B cell (primary cell): ENCODE measurements at regions not wholly inside any gene's neighbourhood (a gene's known extent, or its start where the extent isn't known, plus 50 kb on each side); places are given as distances from the start of the nearest gene placed in this dataset.
"Not testable (repeated sequence)": the region's sequence is repeated elsewhere in the genome, so short reads cannot be mapped to it uniquely, and the experiment has no call there.

ENCODE experiments used
- ATAC-seq: fragments of 200-7000 bp; cut with Tn5 transposase; one replicate; pipeline ENCODE4 v1.10.0; 2021; ENCODE audit warnings: low read depth, mild to moderate bottlenecking, moderate number of reproducible peaks, moderate library complexity
- CTCF ChIA-PET: fragments of 350-600 bp; sonication (Branson Sonifier 250); formaldehyde crosslinking; loops from one replicate; lab custom pipeline; 2021; ENCODE audit warnings: antibody characterized with exemption, inconsistent platforms; lab: Charles Lee
- POLR2A ChIA-PET: fragments of 350-600 bp; sonication (Branson Sonifier 250); formaldehyde crosslinking; loops from one replicate; lab custom pipeline; 2021; ENCODE audit warnings: antibody characterized with exemption; lab: Charles Lee
- DNase-seq: peaks from one replicate; pipeline ENCODE4 v3.0.0; 2013
- H2AFZ ChIP-seq: 2 replicates; pipeline ENCODE4 v1.6.1; 2012; ENCODE audit warnings: mild to moderate bottlenecking, low read depth, low read length; ENCODE audit not compliant: insufficient read depth, poor library complexity, severe bottlenecking
- H3K27ac ChIP-seq, 2 donors: 1 replicate in 1 of 2; 2 replicates in 1 of 2; pipeline ENCODE4 v1.5.1; 2012 to 2013; ENCODE audit warnings: low read length in 2 of 2, mild to moderate bottlenecking in 2 of 2, moderate library complexity in 1 of 2
- H3K27me3 ChIP-seq, 4 experiments: fragments of 200-600 bp in 1 of 4; sonication (generic) in 1 of 4; replicated peaks in 1 of 4; 1 replicate in 2 of 4; 2 replicates in 2 of 4; pipeline versions ENCODE4 v1.6.1 to v1.7.0; 2013 to 2016; ENCODE audit warnings: low read length in 3 of 4, mild to moderate bottlenecking in 2 of 4, mixed read lengths in 1 of 4, moderate library complexity in 1 of 4; ENCODE audit not compliant: insufficient read depth in 4 of 4, control insufficient read depth in 3 of 4; ENCODE audit errors: control extremely low read depth in 1 of 4
- H3K36me3 ChIP-seq, 2 experiments: replicated peaks in 1 of 2; 1 replicate in 1 of 2; 2 replicates in 1 of 2; pipeline versions ENCODE4 v1.6.1 to v1.7.1; 2013; ENCODE audit warnings: low read length in 1 of 2; ENCODE audit not compliant: insufficient read depth in 2 of 2, control insufficient read depth in 1 of 2; ENCODE audit errors: control extremely low read depth in 1 of 2, extremely low read depth in 1 of 2
- H3K4me1 ChIP-seq, 2 donors: fragments of 200-600 bp in 1 of 2; sonication (generic) in 1 of 2; 1 replicate in 1 of 2; 2 replicates in 1 of 2; pipeline versions ENCODE4 v1.5.1 to v1.6.1; 2013 to 2017; ENCODE audit warnings: low read length in 2 of 2; ENCODE audit not compliant: control insufficient read depth in 2 of 2, insufficient read depth in 2 of 2
- H3K4me2 ChIP-seq: replicated peaks from 2 replicates; pipeline ENCODE3; 2012; ENCODE audit warnings: mild to moderate bottlenecking, low read depth, low read length; ENCODE audit not compliant: poor library complexity, severe bottlenecking
- H3K4me3 ChIP-seq, 5 experiments: fragments of 200-600 bp in 1 of 5; sonication (generic) in 1 of 5; 1 replicate in 3 of 5; 2 replicates in 2 of 5; pipeline versions ENCODE4 v1.5.1 to v1.7.0; 2011 to 2016; ENCODE audit warnings: low read length in 4 of 5, mild to moderate bottlenecking in 4 of 5, low read depth in 2 of 5, control low read depth in 1 of 5, moderate library complexity in 1 of 5; ENCODE audit not compliant: insufficient read depth in 1 of 5; ENCODE audit errors: control extremely low read depth in 1 of 5, extremely low read depth in 1 of 5
- H3K79me2 ChIP-seq: fragments of 200-600 bp; sonication (generic); one replicate; pipeline ENCODE4 v1.6.0; 2016; ENCODE audit warnings: low read length; ENCODE audit not compliant: control insufficient read depth, insufficient read depth
- H3K9ac ChIP-seq: fragments of 200-600 bp; sonication (generic); 2 replicates; pipeline ENCODE4 v1.6.1; 2017; ENCODE audit warnings: mild to moderate bottlenecking, low read length, moderate library complexity
- H3K9me3 ChIP-seq, 3 donors: one replicate each; pipeline versions ENCODE4 v1.6.1 to v1.7.1; 2013; ENCODE audit warnings: low read length in 2 of 3; ENCODE audit not compliant: control insufficient read depth in 2 of 3, insufficient read depth in 1 of 3; ENCODE audit errors: control extremely low read depth in 1 of 3
- H4K20me1 ChIP-seq: 2 replicates; pipeline ENCODE4 v1.6.0; 2012; ENCODE audit warnings: mild to moderate bottlenecking, low read length; ENCODE audit not compliant: insufficient read depth, control insufficient read depth, poor library complexity, severe bottlenecking
- H3K27ac Mint-ChIP-seq: one replicate; pipeline ENCODE4 v1.8.0; 2021; ENCODE audit warnings: mixed read lengths
- H3K27me3 Mint-ChIP-seq: one replicate; pipeline ENCODE4 v1.8.0; 2021; ENCODE audit warnings: mixed read lengths
- H3K4me1 Mint-ChIP-seq: one replicate; pipeline ENCODE4 v1.8.0; 2021; ENCODE audit warnings: mixed read lengths
- H3K4me3 Mint-ChIP-seq: one replicate; pipeline ENCODE4 v1.8.0; 2021; ENCODE audit warnings: mixed read lengths
- H3K9me3 Mint-ChIP-seq: one replicate; pipeline ENCODE4 v1.8.0; 2022; ENCODE audit warnings: mixed read lengths; ENCODE audit not compliant: insufficient read depth
- WGBS: methylation state at CpG from one replicate; pipeline ENCODE4 v1.1.5; 2013; ENCODE audit warnings: missing lambda C conversion rate; ENCODE audit not compliant: insufficient coverage; 5-methylcytosine and 5-hydroxymethylcytosine counted together
- intact Hi-C: fragments of 100-400 bp; cut with micrococcal nuclease; formaldehyde crosslinking; loops from one replicate; pipeline ENCODE4 v1.10.0; 2022

DNA sequence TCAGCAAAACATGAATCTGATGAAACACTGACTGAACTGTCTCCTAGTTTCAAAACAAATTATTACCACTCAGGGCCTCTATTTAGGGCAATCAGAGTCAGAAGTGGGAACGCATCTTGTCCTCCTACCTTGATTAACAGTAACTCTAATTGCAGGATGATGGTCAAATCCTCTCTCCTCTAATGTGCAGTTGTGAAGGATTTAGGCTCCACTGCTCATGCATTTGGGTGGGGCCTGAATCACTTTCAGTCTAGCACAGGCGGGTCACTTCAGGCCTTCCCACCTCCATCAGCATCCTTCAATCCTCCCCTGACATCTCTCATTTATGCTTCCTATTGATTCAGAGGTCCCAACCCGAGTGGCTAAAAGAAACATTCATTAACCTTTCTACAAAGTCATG, 67.5 kb upstream of the AGAP9 start:
- H3K27ac ChIP-seq, POLR2A ChIA-PET, H3K4me1 Mint-ChIP-seq, H3K27ac Mint-ChIP-seq, H3K4me3 Mint-ChIP-seq, H2AFZ ChIP-seq, H3K79me2 ChIP-seq, DNase-seq, H3K9me3 Mint-ChIP-seq, H3K36me3 ChIP-seq, H4K20me1 ChIP-seq, H3K9me3 ChIP-seq, CTCF ChIA-PET, H3K27me3 Mint-ChIP-seq, intact Hi-C loops, H3K4me1 ChIP-seq, H3K4me3 ChIP-seq, ATAC-seq, H3K27me3 ChIP-seq, H3K4me2 ChIP-seq, H3K9ac ChIP-seq: not testable (repeated sequence)
- WGBS = no CpG with 5 or more reads among the region's 3 CpGs

DNA sequence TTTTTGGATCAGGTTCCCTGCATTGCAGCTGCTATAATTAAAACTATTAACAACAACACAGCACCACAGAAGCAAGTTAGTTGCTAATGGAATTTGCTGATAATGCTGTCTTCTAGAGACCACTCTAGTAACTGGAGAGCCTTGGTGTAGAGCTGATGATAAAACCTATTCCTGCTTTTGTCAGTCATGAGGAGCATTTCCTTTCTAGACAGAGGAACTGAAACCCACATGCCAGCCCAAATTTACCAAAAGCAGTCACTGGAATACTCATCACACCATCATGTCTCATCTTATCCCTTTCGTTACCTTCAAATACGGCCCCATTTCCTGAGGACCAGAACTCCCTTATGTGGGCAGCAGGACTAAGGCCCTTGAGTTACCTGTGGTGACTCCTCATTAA, 67.1 kb upstream of the AGAP9 start:
- H3K4me3 ChIP-seq, H3K9me3 ChIP-seq, DNase-seq, H3K4me1 Mint-ChIP-seq, POLR2A ChIA-PET, H3K27me3 Mint-ChIP-seq, ATAC-seq, intact Hi-C loops, H3K27ac ChIP-seq, H3K9ac ChIP-seq, H3K27me3 ChIP-seq, H3K4me1 ChIP-seq, H3K27ac Mint-ChIP-seq, H3K79me2 ChIP-seq, H3K4me3 Mint-ChIP-seq, CTCF ChIA-PET, H3K36me3 ChIP-seq, H2AFZ ChIP-seq, H3K4me2 ChIP-seq, H4K20me1 ChIP-seq, H3K9me3 Mint-ChIP-seq: not testable (repeated sequence)
- WGBS = no CpG with 5 or more reads among the region's 2 CpGs

- POLR2A ChIA-PET, H3K27ac Mint-ChIP-seq, CTCF ChIA-PET, H3K9me3 ChIP-seq, intact Hi-C loops, H3K4me3 ChIP-seq, H3K9ac ChIP-seq, H3K27me3 Mint-ChIP-seq, H3K9me3 Mint-ChIP-seq, H3K79me2 ChIP-seq, DNase-seq, H3K4me2 ChIP-seq, H4K20me1 ChIP-seq, H3K27me3 ChIP-seq, ATAC-seq, H3K36me3 ChIP-seq, H3K4me3 Mint-ChIP-seq, H3K4me1 ChIP-seq, H3K27ac ChIP-seq, H3K4me1 Mint-ChIP-seq, H2AFZ ChIP-seq: not testable (repeated sequence)
- no CpG with 5 or more reads among the region's 4 CpGs for WGBS
These were observed 58.6 kb upstream of the AGAP9 start for GRCh38 chr10:47582051-47582450.

DNA sequence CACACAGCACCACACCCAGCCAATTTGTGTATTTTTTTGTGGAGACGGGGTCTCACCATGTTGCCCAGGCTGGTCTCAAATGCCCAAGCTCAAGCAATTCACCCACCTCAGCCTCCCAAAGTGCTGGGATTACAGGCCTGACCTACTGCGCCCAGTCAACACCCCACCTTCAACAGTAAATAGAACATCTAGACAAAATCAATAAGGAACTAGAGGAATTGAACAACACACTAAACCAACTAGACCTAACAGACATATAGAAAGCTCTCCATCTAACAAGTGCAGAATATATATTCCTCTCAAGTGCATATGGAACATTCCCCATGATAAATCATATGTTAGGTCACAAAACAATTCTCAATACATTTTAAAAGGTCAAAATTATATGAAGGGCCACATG, 56.6 kb upstream of the AGAP9 start:
- CTCF ChIA-PET = not testable (repeated sequence)

More for the DNA sequence above, 56.6 kb upstream of the AGAP9 start:
- H3K27ac ChIP-seq, H3K4me1 ChIP-seq, H3K4me3 ChIP-seq, H3K9me3 Mint-ChIP-seq, H3K4me2 ChIP-seq, POLR2A ChIA-PET, H3K36me3 ChIP-seq, H3K27me3 Mint-ChIP-seq, H3K79me2 ChIP-seq, ATAC-seq, H3K4me3 Mint-ChIP-seq, H4K20me1 ChIP-seq, H3K27ac Mint-ChIP-seq, DNase-seq, H3K4me1 Mint-ChIP-seq, H2AFZ ChIP-seq, H3K9me3 ChIP-seq, H3K27me3 ChIP-seq, H3K9ac ChIP-seq, intact Hi-C loops: not testable (repeated sequence)
- no CpG with 5 or more reads among the region's 2 CpGs for WGBS
